Breast epithelium (tissue), 3 donors: ENCODE measurements at regions not wholly inside any gene's neighbourhood (a gene's known extent, or its start where the extent isn't known, plus 50 kb on each side); places are given as distances from the start of the nearest gene placed in this dataset.

Source experiments
- POLR2A ChIP-seq: fragments of 450-650 bp; IDR thresholded peaks from one replicate; pipeline ENCODE4 v1.6.1; 2016; ENCODE audit warnings: antibody characterized with exemption, mild to moderate bottlenecking, moderate library complexity
- POLR2AphosphoS5 ChIP-seq, 3 donors: sonication (generic); formaldehyde crosslinking; IDR thresholded peaks; one replicate each; pipeline ENCODE4 v1.6.1; 2017; ENCODE audit warnings: antibody characterized with exemption in 3 of 3
- TF ChIP-seq, protein P1 (sequence below), 3 donors: fragments of 450-650 bp; IDR thresholded peaks; one replicate each; pipeline ENCODE4 v1.5.1; 2016 to 2017; ENCODE audit warnings: antibody characterized with exemption in 3 of 3, mild to moderate bottlenecking in 3 of 3, moderate library complexity in 3 of 3

GRCh38 chr2:63678551-63678950 is 89.8 kb downstream of the MDH1 start:
- TF ChIP-seq, protein P1, sequence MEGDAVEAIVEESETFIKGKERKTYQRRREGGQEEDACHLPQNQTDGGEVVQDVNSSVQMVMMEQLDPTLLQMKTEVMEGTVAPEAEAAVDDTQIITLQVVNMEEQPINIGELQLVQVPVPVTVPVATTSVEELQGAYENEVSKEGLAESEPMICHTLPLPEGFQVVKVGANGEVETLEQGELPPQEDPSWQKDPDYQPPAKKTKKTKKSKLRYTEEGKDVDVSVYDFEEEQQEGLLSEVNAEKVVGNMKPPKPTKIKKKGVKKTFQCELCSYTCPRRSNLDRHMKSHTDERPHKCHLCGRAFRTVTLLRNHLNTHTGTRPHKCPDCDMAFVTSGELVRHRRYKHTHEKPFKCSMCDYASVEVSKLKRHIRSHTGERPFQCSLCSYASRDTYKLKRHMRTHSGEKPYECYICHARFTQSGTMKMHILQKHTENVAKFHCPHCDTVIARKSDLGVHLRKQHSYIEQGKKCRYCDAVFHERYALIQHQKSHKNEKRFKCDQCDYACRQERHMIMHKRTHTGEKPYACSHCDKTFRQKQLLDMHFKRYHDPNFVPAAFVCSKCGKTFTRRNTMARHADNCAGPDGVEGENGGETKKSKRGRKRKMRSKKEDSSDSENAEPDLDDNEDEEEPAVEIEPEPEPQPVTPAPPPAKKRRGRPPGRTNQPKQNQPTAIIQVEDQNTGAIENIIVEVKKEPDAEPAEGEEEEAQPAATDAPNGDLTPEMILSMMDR (IDR thresholded peaks at IDR 0.05) = no peak
- no peak for TF ChIP-seq POLR2A
- no peak for TF ChIP-seq POLR2AphosphoS5 (IDR thresholded peaks at IDR 0.05)
